Body of pancreas (tissue), 4 donors: ENCODE measurements at regions not wholly inside any gene's neighbourhood (a gene's known extent, or its start where the extent isn't known, plus 50 kb on each side); places are given as distances from the start of the nearest gene placed in this dataset.

Experiments used
- CTCF ChIP-seq, 7 experiments: fragments of 450-650 bp in 4 of 7; fragments of 200-600 bp in 3 of 7; sonication (generic) in 3 of 7; IDR thresholded peaks; one replicate each; pipeline ENCODE4 v1.5.1; 2016 to 2019; ENCODE audit warnings: antibody characterized with exemption in 7 of 7
- POLR2A ChIP-seq, 3 donors: fragments of 450-650 bp; IDR thresholded peaks; one replicate each; pipeline ENCODE4 v1.6.1; 2016; ENCODE audit warnings: antibody characterized with exemption in 3 of 3, mild to moderate bottlenecking in 2 of 3

GRCh38 chr15:92232317-92232716, 161.4 kb upstream of the ST8SIA2 start:
- TF ChIP-seq POLR2A (IDR thresholded peaks at IDR 0.05) (no peak), CTCF (IDR thresholded peaks at IDR 0.05) (no peak)
